ENCODE measurements at regions not wholly inside any gene's neighbourhood (a gene's known extent, or its start where the extent isn't known, plus 50 kb on each side); places are given as distances from the start of the nearest gene placed in this dataset.

DNA sequence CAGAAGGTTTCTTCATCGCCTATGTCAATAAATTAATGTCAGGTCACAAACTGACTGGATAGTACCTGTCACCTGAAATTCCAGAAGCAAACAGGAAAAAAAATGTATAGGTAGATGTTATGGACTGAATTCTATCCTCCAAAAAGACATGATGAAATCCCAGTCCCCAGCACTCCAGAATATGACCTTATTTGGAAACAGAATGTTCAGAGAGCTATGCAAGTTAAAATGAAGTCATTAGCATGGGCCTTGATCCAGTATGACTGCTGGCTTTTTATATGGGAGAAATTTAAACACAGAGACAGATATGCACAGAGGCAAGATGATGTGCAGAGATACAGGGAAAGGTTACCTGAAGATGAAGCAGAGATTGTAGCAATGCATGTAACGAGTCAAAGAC lies 953.4 kb downstream of the ZPLD1 start:
- TF ChIP-seq, protein P1, sequence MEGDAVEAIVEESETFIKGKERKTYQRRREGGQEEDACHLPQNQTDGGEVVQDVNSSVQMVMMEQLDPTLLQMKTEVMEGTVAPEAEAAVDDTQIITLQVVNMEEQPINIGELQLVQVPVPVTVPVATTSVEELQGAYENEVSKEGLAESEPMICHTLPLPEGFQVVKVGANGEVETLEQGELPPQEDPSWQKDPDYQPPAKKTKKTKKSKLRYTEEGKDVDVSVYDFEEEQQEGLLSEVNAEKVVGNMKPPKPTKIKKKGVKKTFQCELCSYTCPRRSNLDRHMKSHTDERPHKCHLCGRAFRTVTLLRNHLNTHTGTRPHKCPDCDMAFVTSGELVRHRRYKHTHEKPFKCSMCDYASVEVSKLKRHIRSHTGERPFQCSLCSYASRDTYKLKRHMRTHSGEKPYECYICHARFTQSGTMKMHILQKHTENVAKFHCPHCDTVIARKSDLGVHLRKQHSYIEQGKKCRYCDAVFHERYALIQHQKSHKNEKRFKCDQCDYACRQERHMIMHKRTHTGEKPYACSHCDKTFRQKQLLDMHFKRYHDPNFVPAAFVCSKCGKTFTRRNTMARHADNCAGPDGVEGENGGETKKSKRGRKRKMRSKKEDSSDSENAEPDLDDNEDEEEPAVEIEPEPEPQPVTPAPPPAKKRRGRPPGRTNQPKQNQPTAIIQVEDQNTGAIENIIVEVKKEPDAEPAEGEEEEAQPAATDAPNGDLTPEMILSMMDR (IDR thresholded peaks at IDR 0.05), result no peak
- no peak for TF ChIP-seq POLR2A (IDR thresholded peaks at IDR 0.05)
- Histone ChIP-seq H3K4me3 (no peak overlapping the region), H3K9me3 (no peaks in the 10 kb centered on the region), H3K4me1 (no peaks in the 10 kb centered on the region), H3K27ac (no peak overlapping the region), H3K27me3 (no peaks in the 10 kb centered on the region), H3K36me3 (replicated peaks in 1 of 2; ENCODE audit: insufficient read depth in 1 of 2, low read depth in 2 of 2) (no peaks in the 10 kb centered on the region)
- 49% methylated on average over 2 of the region's 2 CpGs for WGBS, 2 donors
- no peak for DNase-seq
- intact Hi-C loops (cut with DNase I), result no loop called here
- no peak for ATAC-seq

DNA sequence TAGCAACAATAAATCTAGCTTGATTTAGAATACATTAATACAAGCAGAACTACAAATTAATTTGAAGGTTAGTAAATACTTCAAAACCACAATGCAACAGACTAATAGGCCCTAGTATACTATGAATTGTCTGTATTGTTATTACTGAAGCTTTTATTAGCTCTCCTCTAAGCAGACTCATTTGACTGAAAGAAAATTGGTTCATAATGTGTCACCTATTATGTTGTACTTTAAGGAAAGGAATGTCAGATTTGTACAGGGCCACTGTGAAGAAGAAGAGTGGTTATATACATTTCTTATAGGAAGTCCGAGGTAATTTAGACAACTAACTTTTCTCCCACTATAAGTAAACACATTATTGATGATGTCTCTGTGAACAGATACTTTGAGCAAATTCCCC lies 954.5 kb downstream of the ZPLD1 start:
- DNase-seq, result no peak
- H3K36me3 ChIP-seq (replicated peaks in 1 of 2; ENCODE audit: insufficient read depth in 1 of 2, low read depth in 2 of 2), result no peaks in the 10 kb centered on the region
- intact Hi-C loops (cut with DNase I), result no loop called here

DNA sequence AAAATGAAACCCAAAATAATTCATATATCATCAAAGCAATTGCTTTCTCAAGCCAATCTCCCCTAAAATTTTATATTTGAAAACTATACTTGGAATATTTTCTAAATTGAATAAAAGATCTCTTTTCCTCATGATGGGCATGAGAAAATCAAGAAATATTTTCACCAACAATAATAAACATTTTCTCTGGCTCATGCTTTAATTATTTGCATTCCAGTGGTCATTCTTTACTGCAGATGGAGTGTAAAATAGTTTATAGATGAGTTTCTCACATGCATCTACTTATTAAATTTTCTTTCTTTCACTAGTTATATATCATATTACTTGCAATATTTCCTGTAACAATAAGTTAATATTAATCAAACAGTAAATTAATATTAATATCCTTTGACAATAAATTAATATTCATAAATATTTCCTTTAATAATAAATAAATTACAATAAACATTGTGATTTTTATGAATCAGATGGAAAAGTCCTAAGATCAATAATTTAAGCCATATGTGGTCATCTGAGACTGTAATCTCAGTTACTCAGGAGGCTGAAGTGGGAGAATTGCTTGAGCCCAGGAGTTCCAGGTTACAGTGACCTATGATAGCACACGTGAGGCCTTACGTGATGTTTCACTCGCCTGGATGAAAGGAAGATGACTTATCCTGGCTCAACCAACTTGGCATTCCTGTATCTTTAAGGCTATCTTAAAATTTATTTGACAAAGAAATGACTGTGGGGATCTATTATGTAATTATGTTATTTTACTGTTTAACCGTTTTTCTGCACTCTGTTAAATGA lies 958.8 kb downstream of the ZPLD1 start:
- intact Hi-C loops (cut with DNase I), result no loop called here
- Histone ChIP-seq H3K4me1 (no peaks in the 10 kb centered on the region), H3K4me3 (no peak overlapping the region), H3K9me3 (no peaks in the 10 kb centered on the region), H3K27me3 (no peaks in the 10 kb centered on the region), H3K27ac (no peak overlapping the region), H3K36me3 (replicated peaks in 1 of 2; ENCODE audit: insufficient read depth in 1 of 2, low read depth in 2 of 2) (no peaks in the 10 kb centered on the region)
- TF ChIP-seq POLR2A (IDR thresholded peaks at IDR 0.05), result no peak
- TF ChIP-seq, protein P1 (IDR thresholded peaks at IDR 0.05), result no peak
- DNase-seq (no peak), ATAC-seq (no peak)
- 50 to 68% methylated on average over 4 of the region's 4 CpGs for WGBS, 2 donors

More for the DNA sequence above, 954.5 kb downstream of the ZPLD1 start:
- Histone ChIP-seq H3K27ac (no peak overlapping the region), H3K4me1 (no peaks in the 10 kb centered on the region), H3K9me3 (no peaks in the 10 kb centered on the region), H3K27me3 (no peaks in the 10 kb centered on the region), H3K4me3 (no peak overlapping the region)
- WGBS, 2 donors, result 18 to 27% methylated on average over 1 of the region's 1 CpG
- no peak for ATAC-seq
- no peak for TF ChIP-seq POLR2A (IDR thresholded peaks at IDR 0.05)
- TF ChIP-seq, protein P1 (IDR thresholded peaks at IDR 0.05), result no peak

DNA sequence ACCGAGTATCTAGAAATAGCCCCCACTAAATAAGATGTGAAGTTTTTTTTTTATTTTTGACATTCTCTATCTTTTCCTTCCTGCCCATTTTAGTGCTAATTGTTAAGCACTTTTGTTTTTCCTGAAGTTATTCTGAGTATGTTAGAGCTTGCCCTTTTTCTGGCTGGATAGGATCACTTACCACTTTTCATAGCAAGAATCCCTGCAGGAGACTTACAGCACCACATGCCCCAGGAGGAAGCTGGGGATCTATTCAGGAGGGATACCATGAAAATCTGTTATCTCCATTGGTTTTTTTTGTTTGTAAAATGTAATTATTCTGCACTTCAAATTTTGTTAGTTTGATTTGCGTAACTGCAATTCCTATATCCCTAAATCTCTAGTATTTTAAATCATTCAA lies 968.4 kb downstream of the ZPLD1 start:
- Histone ChIP-seq H3K27me3 (no peaks in the 10 kb centered on the region), H3K4me1 (no peaks in the 10 kb centered on the region), H3K36me3 (replicated peaks in 1 of 2; ENCODE audit: insufficient read depth in 1 of 2, low read depth in 2 of 2) (no peaks in the 10 kb centered on the region), H3K27ac (no peak overlapping the region), H3K4me3 (no peak overlapping the region), H3K9me3 (no peaks in the 10 kb centered on the region)
- no peak for TF ChIP-seq POLR2A (IDR thresholded peaks at IDR 0.05)
- TF ChIP-seq, protein P1 (IDR thresholded peaks at IDR 0.05), result no peak
- no peak for ATAC-seq
- intact Hi-C loops (cut with DNase I), result no loop called here
- DNase-seq, result no peak
- 60 to 83% methylated on average over 2 of the region's 2 CpGs for WGBS, 2 donors

DNA sequence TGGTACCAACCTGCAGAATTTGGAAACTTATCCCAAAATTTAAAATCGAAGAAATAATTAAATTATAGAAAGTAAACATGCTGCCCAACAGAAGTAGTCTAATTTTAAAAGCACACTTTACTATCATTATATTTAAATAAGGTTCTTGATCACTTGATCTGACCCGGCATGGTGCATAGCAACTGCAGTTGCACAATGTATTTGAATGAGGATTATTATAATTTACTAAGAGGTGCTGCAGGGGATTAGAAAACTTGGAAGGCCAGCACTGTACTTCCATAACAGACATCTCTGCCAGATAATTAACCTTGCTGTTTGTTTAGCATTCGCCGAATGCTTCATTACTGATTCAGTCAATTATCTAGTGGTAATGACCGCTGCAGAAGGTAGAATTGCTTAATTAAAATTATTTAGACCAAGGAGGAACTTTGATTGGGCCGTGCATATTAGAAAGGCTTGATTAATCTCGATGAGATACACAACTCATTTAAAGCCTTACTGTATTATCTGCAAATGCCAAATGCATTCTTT lies 971.6 kb downstream of the ZPLD1 start:
- no peaks in the 10 kb centered on the region for H3K36me3 ChIP-seq (replicated peaks in 1 of 2; ENCODE audit: insufficient read depth in 1 of 2, low read depth in 2 of 2)
- no peak for TF ChIP-seq POLR2A (IDR thresholded peaks at IDR 0.05)
- TF ChIP-seq, protein P1 (IDR thresholded peaks at IDR 0.05), result no peak
- DNase-seq (no peak), ATAC-seq (no peak)
- H3K9me3 ChIP-seq, result no peaks in the 10 kb centered on the region
- 62 to 72% methylated on average over 7 of the region's 7 CpGs for WGBS, 2 donors
- H3K4me3 ChIP-seq, result no peak overlapping the region
- no peaks in the 10 kb centered on the region for H3K27me3 ChIP-seq
- H3K27ac ChIP-seq, result no peak overlapping the region
- intact Hi-C loops (cut with DNase I), result no loop called here
- no peaks in the 10 kb centered on the region for H3K4me1 ChIP-seq

Data from body of pancreas (tissue), 4 donors.